Stimulated activated CD8-positive, alpha-beta memory T cell treated with anti-CD3 and anti-CD28 coated beads, Interleukin-15, amount 100 ng/mL, for 48 hours (primary cell): ENCODE measurements at regions not wholly inside any gene's neighbourhood (a gene's known extent, or its start where the extent isn't known, plus 50 kb on each side); places are given as distances from the start of the nearest gene placed in this dataset.
"Not testable (repeated sequence)": the region's sequence is repeated elsewhere in the genome, so short reads cannot be mapped to it uniquely, and the experiment has no call there.

ENCODE experiments used
- DNase-seq, 2 donors: peaks; one replicate each; pipeline ENCODE4 v3.0.0-alpha.2; 2020; ENCODE audit warnings: low read depth in 2 of 2

- DNase-seq = no peak
Observed at GRCh38 chr2:54065411-54065810, 50.0 kb upstream of the ACYP2 start.

- no peak for DNase-seq
Observed at GRCh38 chr2:54063967-54064535, 51.4 kb upstream of the ACYP2 start.

- DNase-seq = no peak
Observed at GRCh38 chr2:54062401-54062800, 53.0 kb upstream of the ACYP2 start.

GRCh38 chr2:54061272-54061671, 54.1 kb upstream of the ACYP2 start:
- DNase-seq = no peak

- DNase-seq = no peak
Observed at GRCh38 chr2:54059986-54060385, 55.4 kb upstream of the ACYP2 start.

GRCh38 chr2:54059504-54059903, 55.9 kb upstream of the ACYP2 start:
- DNase-seq = no peak

GRCh38 chr2:54058449-54058848, 57.0 kb upstream of the ACYP2 start:
- DNase-seq = no peak

GRCh38 chr2:54054774-54055173, 60.6 kb upstream of the ACYP2 start:
- DNase-seq = no peak

- DNase-seq = no peak
Observed at GRCh38 chr2:54054271-54054670, 61.1 kb upstream of the ACYP2 start.

- no peak for DNase-seq
Observed at GRCh38 chr2:54053830-54054229, 61.6 kb upstream of the ACYP2 start.

GRCh38 chr2:54052825-54053718, 62.3 kb upstream of the ACYP2 start:
- DNase-seq = no peak

GRCh38 chr2:54050445-54050844, 65.0 kb upstream of the ACYP2 start:
- no peak for DNase-seq

- DNase-seq = no peak
Observed at GRCh38 chr2:54049365-54049764, 66.0 kb upstream of the ACYP2 start.

GRCh38 chr2:54048896-54049295, 66.5 kb upstream of the ACYP2 start:
- DNase-seq = not testable (repeated sequence)

- DNase-seq = no peak
Observed at GRCh38 chr2:54048117-54048785, 67.2 kb upstream of the ACYP2 start.

GRCh38 chr2:54047658-54048057, 67.8 kb upstream of the ACYP2 start:
- DNase-seq = no peak

GRCh38 chr2:54047091-54047490, 68.3 kb upstream of the ACYP2 start:
- DNase-seq = no peak

- no peak for DNase-seq
Observed at GRCh38 chr2:54042897-54043620, 72.3 kb upstream of the PSME4 start.

GRCh38 chr2:54042341-54042740, 71.5 kb upstream of the PSME4 start:
- no peak for DNase-seq

- peak; percentile 66 to 68 for DNase-seq
Observed at GRCh38 chr2:54041135-54041534, 70.3 kb upstream of the PSME4 start.

GRCh38 chr2:54040685-54041084, 69.9 kb upstream of the PSME4 start:
- DNase-seq = no peak

- DNase-seq = no peak
Observed at GRCh38 chr2:54040250-54040649, 69.5 kb upstream of the PSME4 start.
